HG03175 (cell line): ENCODE measurements at regions not wholly inside any gene's neighbourhood (a gene's known extent, or its start where the extent isn't known, plus 50 kb on each side); places are given as distances from the start of the nearest gene placed in this dataset.

ENCODE experiments used
- ATAC-seq: cut with Tn5 transposase; IDR thresholded peaks from one replicate; pipeline ENCODE4 v1.9.1; 2021; ENCODE audit warnings: mild to moderate bottlenecking, moderate library complexity; ENCODE audit not compliant: unreplicated experiment

DNA sequence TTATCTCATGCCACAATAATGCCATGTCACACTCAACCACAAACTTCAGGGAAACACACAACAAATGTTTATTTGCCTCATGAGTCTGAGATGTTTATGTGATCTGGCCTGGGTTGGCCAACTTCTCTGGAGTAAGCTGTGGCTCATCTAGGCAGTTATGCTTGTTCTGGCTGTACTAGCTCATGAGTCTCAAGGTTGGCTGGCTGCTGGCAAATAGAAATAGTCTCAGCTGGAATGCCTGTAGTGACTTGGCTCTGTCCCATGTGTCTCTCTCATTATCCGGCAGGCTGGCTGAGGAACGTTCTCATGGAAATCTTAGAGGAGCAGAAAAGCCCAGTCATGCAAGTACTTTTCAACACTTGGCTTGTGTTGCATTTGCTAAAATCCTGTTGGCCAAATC lies 234.9 kb upstream of the CDH2 start:
- no peak for ATAC-seq

DNA sequence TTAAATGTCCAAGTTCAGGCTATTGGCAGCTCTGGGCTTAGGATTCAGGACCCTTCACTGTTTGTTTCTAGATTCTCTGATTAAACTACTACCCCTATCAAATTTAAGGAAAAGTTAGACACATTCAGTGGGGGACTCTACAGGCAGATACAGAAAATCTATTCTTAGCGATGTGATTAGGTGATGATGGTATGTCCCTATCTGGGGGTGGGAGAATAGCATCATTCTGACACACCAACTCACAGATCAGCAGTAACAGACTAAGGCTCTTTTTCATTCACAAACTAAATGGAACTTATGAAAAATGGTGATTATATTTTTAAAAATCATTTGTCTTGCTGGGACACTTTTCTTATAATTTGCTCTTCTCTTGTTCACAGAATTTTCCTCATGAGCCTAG lies 232.9 kb upstream of the CDH2 start:
- no peak for ATAC-seq

DNA sequence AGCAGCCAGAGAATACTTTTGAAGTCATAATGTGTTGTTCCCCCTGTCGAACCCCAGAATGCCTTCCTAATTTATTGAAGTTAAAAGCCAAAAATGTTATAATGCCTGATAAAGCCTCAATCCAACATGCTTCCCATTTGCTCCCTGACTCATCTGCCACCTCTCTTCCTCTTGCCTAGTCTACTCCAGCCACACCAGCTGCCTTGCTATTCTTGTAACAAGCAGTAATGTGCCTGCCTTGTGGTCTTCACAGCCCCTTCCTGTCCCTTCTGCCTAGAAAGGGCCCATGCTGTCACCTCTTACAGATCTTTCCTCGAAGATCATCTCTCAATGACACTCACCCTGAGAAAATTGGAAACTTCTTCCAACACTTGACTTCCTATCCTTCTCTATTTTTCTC lies 231.6 kb upstream of the CDH2 start:
- no peak for ATAC-seq

DNA sequence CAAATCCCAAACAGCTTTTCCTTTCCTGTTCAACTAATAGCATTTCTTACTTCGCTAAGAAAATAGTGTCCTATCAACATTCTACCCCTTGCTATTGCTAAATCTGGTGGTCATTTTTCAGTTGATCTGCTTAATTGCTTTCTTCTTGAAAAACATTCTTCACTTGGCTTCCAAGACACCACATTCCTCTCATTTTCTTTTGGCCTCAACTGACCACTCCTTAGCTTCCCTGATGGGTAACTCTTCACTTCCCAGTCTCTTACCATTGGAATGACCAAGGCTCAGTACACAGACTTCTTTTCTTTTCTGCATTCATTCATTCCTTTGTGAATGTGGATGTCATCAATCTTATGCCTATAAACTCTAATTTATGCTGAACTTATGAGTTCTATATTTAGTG lies 230.8 kb upstream of the CDH2 start:
- ATAC-seq: no peak

DNA sequence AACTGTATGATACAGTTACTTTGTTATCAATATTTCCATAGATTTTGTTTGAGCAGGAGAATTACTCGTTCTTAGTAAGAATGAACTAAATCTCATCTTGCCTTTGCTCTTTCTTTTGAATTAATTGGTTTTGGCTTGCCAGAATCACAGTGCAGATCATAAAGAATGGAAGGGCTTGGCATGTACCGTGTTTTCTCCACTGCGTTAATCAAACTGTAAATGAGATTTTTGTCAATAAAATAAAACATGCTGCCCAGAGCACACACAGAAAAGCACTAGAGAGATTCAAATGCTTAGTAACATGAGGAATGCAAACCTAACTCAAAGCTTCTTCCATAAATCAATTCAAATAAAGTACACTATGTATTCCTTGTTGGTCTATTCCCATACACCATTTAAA lies 229.6 kb upstream of the CDH2 start:
- no peak for ATAC-seq

DNA sequence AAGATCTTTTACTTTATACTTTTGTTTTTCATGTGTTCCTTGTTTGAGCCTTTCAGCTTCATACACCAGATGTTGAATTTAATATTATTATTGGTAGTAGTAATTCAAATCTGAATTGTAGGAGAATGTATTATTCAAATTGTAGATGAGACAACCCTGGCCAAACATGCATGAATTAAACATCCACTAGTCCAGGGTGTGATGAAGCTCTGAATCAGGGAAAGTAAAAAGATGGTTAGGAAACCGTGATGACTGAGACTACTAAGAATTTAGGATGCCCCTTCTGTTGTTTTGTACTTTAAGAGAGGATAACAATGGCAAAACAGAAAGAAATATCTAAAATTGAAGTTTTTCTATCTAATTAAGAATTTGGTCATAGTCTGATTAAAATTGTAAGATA lies 227.8 kb upstream of the CDH2 start:
- ATAC-seq: no peak

DNA sequence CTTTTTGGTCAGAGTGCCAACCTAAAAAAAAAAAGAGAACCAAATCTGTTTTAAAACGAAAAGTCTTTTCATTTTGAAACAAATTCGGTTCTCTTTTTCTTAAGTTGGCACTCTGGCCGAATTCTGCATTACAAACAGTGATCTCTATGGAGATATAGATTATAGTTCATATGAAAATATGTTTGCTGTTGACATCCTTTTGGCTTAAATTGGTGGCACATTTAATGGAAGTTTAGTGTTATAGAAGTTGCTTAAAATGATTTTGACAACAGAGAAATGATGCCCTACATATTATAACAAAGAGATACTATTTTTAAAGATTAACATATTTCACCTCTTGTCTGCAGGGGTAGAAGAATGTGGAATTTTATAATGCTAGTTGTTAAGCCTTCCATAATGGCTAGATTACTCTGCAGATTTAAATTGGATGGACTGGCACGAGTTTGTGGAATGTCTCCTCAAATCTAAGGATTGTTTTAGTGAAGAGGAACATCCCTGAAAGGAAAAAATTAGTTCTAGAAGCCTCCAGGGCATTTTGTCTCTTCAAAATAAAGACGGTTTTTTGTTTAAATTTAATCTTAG lies 222.9 kb upstream of the CDH2 start:
- no peak for ATAC-seq

DNA sequence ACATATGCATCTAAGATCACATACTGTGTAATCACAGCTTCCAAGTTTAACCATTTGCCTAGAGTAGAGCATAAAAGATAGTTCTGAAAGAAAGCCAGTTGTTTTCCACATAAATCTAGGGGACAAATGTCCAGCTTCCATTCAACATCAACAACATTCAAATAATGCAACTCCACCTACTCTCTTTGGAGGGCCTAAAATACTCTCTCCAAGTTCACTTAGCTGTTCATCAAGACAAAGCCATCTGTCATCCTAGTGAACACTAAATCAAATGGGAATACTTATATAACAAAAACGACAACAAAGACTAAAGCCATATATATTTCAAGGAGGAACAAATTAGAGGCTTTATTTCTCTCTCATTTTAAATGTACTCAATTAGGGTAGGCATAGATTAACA lies 221.5 kb upstream of the CDH2 start:
- no peak for ATAC-seq

DNA sequence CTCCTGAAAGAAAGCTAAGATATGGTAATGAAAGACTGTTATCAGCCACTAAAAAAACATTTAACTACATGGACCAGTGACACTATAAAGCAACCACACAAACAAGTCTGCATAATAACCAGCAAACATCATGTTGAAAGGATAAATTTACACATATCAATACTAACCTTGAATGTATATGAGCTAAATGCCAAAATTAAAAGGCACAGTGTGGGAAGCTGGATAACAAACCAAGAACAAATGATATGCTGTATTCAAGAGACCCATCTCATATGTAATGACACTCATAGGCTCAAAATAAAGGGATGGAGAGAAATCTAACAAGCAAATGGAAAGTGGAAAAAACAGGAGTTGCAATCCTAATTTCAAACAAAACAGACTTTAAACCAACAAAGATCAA lies 213.1 kb upstream of the CDH2 start:
- ATAC-seq: no peak

DNA sequence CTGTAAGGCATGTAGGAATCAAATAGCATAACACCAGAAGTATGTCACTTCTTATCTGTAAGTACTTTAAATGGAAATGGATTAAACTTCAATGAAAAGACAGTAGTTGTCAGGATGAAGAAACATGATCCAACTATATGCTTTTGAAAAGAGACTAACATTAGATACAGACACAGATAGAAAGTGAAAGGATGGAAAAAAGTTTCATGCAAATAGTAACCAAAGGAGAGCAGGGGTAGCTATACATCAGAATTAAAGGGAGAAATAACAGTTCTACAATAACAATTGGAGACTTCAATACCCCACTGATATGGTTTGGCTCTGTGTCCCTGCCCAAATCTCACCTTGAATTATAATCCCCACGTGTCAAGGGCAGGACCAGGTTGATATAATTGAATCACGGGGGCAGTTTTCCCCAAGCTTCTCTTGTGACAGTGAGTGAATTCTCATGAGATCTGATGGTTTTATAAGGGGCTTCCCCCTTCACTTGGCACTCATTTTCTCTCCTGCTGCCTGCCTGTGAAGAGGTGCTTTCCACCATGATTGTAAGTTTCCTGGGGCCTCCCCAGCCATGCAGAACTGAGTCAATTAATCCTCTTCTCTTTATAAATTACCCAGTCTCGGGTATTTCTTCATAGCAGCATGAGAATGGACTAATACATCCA lies 205.4 kb upstream of the CDH2 start:
- ATAC-seq: no peak

DNA sequence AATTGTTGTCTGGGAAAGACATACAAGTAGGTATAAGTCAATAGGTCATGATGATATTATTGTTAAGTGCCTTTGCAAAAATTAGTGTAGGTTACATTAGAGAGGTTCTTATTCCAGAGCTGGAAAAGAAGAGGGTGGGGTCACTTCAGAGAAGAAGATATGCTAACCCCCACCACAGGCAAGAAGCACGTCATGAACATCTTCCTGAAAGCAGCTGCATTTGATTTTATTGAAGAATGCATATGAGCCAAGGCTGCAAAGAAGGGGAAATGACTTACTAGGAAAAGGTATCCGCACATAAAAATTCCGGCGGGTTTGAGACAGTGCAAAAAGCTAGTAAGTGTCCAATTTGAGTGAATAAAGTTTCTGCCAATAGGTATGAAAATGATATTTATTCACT lies 195.3 kb upstream of the CDH2 start:
- ATAC-seq: no peak

DNA sequence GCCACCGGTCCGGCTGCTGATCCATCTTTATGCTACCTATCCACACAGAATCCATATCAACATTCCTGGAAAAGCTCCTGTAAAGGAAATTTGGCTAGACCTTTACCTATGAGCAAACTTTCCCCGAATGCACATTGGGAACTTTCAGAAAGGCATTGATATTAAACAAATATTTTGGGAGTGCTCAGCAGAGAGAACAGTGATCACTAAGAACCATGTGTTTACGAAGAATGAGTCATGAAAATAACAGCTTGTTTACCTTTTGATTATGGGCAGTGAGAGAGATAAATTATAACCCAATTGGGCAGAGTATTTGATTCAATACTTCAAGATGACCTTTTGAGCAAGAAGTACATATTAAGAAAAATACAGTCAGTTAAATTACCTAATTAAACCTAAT lies 189.7 kb upstream of the CDH2 start:
- no peak for ATAC-seq

DNA sequence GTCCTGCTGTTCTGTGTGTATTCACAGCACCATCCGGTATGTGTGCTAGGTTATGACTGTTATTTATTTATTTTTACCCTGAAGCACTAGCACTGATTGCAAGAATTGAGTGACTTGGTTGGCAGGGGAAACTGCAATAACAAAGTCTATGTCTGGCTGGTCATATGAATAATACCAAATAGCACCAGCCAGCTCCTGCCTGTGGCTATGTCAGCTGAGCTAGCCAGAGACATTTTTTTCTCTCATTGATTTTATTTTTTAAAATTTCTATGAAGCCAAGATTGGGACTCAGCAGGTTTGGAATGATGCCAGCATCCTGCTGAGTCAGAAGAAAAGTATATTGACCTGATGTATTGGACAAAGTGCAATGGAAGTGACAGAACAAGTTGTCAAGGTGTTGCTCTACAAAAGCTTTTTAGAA lies 188.5 kb upstream of the CDH2 start:
- ATAC-seq: no peak

DNA sequence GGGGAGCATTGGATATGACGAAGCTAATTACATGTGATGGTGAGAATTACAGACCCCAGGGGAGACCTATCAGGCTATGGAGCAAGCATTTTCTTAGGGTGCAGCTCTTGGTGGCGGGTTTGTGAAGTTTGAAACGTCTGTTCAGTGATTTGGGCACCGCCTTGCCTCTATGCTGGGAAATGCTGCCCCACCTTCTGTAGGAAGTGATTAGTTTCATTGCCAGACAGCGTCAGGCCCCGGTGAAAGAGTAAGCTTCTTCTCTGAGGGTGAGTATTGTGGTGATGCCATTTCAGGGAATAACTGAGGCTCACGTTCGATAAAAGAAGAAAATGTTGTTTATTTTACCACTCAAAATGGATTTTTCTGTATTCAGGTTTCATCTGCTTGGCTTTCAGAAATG lies 186.2 kb upstream of the CDH2 start:
- ATAC-seq: no peak

DNA sequence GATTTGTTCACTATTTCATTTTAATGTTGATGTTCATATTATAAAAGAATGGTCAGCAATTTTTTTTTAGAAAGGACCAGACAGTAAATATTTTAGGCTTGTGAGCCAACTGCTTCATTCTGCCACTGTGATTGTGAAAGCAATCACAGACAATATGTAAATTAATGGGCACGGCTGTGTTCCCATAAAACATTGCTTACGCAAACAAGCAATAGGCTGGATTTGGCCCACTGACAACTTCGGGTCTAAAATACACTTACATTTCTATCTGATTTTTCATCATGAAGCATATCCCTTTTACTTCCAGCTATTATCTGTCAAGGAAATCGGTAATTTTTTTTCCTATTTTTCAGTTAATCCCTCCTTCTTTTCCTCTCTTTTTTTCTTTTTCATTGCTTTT lies 182.2 kb upstream of the CDH2 start:
- no peak for ATAC-seq

DNA sequence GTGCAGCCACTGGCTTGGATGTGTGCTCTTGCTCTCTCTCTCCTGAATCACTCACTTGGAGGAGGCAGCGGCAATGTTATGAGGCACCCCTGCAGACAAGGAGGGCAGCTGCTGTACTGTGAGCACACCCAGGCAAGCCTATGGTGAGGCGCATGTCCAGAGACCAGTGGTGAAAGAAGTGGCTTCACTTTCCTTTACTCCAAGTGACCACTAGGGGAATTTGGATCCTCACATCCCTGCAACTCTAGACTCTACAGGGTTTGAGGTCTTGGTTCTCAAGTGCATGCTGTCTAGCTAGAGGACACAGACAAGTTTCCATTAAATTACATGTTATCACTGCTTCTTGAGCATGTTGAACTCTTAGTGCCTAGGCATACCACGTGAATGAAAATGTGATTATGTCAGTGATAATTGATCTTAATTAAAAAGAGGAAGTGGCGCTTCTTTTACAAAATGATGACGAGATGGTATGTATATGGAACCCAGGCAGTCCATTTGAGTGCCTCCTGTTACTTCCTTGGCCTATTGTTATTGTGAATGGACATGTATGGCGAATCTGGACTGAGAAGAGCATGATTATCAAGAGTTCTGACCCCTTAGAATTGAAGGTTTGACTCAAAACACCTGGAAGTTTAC lies 181.0 kb upstream of the CDH2 start:
- ATAC-seq: no peak

DNA sequence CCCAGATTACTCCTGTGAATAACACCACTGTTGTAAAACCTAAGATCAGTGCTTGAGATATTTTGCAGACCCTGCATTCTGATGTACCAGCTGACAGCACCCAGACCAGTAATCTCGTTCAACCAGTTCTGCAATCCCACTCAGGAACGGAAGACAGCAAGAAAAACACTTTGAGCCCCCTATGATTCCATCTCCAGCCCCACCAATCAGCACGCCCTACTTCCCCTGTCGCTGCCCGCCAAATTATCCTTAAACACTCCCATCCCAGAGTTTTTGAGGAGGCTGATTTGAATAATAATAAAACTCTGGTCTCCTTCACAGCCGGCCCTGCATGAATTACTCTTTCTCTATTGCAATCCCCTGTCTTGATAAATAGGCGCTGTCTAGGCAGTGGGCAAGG lies 173.9 kb upstream of the CDH2 start:
- no peak for ATAC-seq

DNA sequence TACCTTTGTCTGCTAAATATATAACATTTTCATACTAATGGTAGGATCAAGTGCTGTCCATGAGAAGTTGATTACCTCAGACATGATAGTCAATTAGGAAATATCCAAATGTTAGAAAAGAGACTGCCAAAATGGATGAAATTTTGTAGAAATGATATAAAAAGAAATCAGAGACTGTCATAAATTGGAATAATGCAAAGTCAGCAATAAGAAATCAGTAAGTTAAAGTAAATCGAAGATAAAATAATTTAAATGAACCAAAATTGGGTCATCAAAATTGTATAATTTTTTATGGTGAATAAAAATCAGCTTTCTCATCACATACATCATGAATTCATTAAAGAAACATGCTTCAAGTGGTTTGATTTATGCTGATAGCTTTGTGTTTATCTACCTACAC lies 165.3 kb upstream of the CDH2 start:
- ATAC-seq: no peak

DNA sequence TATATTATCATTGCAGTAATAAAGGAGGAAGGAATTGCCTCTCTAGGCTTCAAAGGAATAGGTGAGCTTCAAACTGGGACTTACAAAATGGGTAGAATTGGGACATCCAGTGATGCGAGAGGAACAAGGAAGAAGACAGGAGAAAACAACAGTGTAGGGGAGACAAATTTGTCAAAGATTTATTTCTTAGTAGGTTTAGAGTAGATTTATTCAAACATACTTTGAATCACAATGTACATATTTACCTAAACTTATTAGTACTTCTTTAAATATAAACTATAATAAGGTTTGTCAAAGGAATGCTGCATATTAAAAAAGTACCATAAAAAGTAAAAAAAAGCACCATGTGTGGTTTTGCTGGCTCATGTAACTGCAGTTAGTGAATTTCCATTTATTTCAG lies 161.4 kb upstream of the CDH2 start:
- no peak for ATAC-seq

DNA sequence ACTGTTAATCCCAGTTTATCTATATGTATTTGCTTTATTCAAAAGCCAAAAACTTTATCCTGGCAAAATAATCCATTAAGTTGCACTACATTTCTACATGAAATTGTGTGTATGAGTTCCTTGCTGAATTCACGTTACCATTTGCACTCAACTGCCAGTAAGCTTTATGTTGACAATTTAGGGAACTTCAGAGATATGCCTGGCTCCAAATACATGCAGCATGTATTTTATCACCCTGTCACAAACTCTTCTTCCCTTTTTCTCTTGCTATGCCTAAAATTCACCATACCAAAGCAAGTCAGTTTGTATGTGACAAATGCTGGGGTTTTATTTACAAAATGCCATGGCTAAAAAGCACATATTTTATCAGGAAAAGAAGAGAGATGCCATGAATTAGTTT lies 157.6 kb upstream of the CDH2 start:
- no peak for ATAC-seq

DNA sequence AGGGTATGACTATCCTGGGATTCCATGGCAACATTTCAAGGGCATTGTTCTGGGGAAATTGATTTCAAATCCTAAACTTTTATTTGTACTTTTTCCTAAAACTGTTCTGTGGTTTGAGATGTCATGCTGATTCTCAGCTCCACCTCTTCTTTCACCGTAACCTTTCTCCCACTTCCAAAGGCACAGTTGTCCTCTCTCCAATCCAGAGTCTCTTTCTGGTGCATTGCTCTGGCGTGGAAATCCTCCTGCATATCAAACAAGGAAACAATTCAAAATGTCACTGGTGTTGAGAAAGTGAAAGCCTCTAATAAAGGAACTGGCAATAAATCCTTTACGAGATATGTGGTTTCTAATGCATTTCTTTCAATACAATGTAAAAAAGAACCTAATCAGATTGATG lies 155.1 kb upstream of the CDH2 start:
- no peak for ATAC-seq

DNA sequence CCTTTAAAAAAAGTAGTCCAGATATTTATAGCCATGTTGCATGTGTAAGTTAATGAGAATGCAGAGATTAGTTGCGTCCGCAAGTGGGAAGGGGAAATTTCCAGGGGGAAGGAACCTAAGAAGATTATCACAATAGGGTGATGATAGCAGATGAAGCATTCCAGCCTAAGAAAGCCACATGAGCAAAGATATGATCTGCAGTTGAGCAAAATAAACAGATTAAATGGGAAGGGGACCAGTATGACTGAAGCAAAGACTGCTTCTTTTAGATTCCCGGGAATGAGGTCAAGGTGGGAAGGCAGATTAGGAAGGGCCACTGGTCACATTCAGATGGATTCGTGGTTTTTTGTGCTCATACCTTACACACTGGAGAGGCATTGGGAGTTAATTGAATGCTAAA lies 154.6 kb upstream of the CDH2 start:
- ATAC-seq: no peak

DNA sequence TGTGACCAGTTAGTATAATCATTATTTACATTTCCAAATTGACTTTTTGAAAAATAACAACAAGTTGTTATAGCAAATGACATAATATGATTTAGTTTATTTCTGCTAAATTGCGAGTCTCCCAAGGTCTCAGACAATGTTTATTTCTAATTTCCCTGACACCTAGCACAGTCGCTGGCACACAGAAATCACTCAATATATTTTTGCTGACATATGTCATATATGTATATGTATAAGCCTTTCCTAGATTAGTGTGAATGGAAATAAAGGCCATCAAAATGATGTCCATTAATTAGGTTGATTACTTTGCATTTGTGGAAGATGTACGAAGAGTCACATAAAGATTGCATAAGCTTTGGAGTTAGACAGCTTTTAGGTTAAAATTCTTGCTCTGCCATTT lies 136.7 kb upstream of the CDH2 start:
- ATAC-seq: no peak
